Activated T-cell treated with anti-CD3 and anti-CD28 coated beads for 1 hour (primary cell): ENCODE measurements at regions not wholly inside any gene's neighbourhood (a gene's known extent, or its start where the extent isn't known, plus 50 kb on each side); places are given as distances from the start of the nearest gene placed in this dataset.

Source experiments
- DNase-seq: peaks from one replicate; pipeline ENCODE4 v3.0.0-alpha.2; 2020; ENCODE audit warnings: low read depth

GRCh38 chr16:79497606-79498350 lies 102.8 kb downstream of the MAF start:
- DNase-seq: no peak

- no peak for DNase-seq
Measured at GRCh38 chr16:79493911-79494310, 106.6 kb downstream of the MAF start.

DNA sequence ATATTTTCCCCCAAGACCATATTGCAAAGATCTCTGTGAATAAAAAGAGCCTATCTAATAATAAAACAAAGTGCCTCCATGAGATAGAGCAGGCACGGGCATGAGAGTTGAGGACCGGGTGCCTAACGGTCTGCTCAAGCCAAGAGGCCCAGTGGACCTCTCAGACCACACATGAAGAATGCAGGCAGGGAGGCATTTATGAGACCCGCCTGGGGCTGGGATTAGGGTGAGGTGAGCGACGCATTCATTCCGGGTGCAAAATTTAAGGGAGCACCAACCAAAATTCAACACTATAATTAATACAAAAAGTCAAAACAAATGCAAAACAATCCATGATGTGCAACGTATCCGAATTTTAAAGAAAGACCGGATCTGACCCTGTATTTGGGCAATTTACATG lies 108.5 kb downstream of the MAF start:
- DNase-seq: no peak

DNA sequence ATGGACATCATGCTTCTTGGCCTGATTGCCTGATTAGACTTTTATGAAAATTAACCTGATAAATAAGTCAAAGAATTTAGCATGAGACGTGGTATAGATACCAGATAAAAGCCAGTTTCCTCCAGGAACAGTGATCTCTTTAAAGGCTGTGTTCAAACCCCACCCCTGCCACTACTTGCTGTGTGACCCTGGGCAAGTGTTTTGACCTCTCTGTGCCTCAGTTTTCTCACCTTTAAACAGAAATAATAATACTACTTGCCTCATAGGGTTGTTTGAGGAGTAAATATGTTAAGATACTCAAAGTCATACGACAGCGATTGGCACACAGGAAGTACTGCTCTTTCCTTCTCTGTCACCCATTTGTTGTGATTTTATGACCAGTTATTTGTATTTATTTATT lies 115.5 kb downstream of the MAF start:
- no peak for DNase-seq

- no peak for DNase-seq
Measured at GRCh38 chr16:79484237-79484636, 116.3 kb downstream of the MAF start.

DNA sequence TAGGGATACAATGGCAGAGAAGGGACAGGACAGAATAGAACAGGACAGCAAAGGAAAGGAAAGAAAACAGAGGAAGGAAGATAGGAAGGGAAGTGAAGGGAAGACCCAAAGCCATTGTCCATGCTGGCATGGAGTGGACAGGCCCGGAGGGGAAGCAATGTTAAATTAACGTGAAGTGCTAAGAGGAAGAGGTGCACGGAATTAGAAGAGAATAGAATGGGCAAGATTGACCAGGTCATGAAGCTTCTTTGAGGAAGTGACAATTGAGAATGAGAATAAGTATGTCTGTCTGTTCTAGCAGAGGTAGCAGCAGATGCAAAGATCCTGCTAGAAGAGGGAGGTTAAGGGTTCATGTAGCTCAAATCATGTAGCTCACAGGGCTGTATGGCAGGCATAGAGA lies 117.2 kb downstream of the MAF start:
- no peak for DNase-seq

DNA sequence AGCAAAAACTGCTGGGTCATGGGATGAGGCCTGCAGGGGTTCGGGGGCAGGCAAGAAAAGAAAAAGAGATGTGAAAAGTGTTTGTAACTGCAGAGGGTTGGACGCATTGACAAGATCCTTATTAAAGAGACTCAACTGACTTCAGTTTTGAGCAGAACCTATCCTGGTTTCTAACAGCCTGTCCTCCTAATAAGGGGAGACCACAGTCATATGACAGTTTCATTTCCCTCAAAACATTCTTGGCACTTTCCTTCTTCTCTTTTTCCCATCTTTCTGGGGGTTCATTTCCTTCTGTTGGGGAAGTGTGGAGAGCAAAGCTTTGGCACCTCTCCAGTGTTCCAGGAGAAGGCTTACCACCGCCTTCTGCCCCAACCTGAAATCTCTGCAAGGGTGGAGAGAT lies 118.5 kb downstream of the MAF start:
- DNase-seq: no peak

GRCh38 chr16:79480929-79481328 lies 119.6 kb downstream of the MAF start:
- DNase-seq: no peak

DNA sequence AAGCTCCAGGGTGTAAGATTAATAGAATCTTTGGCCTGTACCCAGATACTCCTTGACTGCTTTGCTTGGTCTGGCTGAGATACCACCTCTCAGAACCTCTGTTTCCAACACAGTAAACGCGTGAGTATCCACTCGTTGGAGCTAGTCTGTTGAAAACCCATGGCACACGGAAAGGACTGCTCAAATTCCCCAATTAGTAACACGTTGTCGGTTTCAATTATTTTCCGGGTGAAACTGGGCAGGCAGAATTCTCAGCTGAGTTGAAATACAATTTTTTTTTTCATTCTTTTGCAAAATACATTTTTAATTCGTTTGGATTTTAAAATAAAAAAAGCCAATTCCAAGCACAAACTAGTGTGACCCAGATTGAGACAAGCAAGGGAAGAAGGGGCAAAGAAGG lies 120.5 kb downstream of the MAF start:
- no peak for DNase-seq

GRCh38 chr16:79476580-79476979 lies 124.0 kb downstream of the MAF start:
- DNase-seq: no peak

DNA sequence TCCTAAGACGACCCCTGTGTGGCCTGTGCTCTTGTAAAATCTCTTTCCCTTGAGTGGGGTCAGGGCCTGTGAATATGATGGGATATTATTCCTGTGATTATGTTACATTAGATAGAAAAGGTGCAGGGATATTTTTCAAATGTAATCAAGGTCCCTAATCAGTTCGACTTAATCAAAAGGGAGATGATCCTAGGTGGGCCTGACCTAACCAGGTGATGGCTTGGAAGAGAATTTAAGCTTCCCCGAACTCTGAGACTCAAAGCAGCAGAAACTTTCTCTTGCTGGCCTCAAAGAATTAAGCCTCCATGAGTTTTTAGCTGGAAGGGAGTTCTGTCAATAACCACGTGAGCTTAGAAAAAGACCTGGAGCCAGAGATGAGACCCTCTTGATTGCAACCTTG lies 124.7 kb downstream of the MAF start:
- DNase-seq: no peak

- DNase-seq: no peak
Measured at GRCh38 chr16:79473456-79473855, 127.1 kb downstream of the MAF start.

GRCh38 chr16:79472426-79472825 lies 128.1 kb downstream of the MAF start:
- no peak for DNase-seq

- DNase-seq: no peak
Measured at GRCh38 chr16:79469999-79470398, 130.5 kb downstream of the MAF start.

DNA sequence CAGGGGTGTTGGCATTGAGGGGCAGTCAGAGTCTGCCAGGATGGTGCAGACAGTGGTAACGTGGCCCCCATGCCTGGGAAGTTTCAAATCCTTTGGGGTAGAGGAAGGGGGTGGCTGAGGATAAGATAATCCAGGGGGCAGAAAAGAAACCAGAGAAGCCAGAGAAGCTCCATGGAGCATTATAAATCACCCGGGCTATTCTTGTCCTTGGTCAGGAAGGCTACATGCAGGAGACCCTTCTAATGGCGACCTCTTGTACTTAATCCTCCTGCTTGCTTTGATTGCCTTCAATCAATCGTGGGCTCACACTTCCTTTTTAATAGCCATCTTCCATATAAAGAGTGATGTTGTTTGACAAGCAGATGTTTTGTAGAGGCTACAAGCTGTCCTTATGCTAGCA lies 131.9 kb downstream of the MAF start:
- no peak for DNase-seq

DNA sequence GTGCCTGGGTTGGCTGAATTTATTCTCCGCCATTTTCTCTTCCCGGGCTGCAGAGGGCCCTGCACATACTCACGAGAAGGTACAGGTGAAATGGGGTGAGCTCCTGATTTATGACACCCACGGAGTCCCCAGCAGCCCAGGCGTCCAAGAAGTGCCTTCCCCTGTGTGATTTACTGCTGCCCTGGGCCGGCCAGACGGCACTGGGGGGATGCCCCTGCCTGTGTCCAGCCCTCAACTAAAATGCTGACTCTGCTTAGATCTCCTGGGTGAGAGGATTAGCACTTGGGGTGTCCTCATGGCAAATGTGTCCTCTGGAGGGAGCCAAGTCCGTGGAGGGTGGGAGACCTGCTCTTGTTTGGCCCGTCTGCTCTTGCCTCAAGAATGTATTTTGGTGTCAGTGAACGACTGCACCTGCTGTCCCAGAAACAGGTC lies 132.4 kb downstream of the MAF start:
- no peak for DNase-seq

DNA sequence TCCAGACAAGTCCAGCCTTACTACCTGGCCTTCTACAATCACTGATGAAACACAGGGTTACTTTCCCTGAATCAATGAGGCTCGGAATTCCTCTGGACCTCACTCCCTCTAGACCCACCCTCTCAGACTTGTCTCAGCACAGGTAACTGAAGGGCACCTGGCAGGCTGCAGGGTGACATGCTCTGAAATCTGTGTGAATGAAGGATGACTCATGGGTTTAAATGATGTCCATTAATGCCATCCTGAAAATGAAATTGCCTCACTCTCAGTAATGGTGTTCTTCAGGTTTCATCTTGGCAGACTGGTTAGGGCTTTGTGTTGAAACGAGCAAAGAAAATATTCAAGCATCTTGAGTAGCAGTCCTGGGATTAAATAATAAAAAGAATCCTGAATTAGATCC lies 134.4 kb downstream of the MAF start:
- DNase-seq: no peak

GRCh38 chr16:79463841-79464240 lies 136.7 kb downstream of the MAF start:
- DNase-seq: no peak

DNA sequence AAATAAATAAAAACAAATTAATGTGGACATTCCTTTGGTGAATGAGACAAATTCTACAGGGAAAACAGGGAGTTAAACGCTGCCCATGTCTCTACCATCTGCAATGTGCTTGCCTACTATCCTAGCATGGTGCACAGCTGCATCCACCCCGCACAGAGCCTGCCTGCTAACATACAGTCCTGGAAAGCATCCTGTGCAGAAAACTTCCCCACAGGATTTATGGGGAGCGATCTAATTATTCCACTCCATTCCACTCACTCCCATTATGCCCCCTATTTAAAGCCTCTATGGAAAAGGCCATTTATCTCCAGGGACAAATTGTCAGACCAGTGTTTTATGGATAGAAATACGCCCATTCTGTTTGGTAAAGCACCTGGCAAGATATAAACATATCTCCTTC lies 144.5 kb downstream of the MAF start:
- no peak for DNase-seq

DNA sequence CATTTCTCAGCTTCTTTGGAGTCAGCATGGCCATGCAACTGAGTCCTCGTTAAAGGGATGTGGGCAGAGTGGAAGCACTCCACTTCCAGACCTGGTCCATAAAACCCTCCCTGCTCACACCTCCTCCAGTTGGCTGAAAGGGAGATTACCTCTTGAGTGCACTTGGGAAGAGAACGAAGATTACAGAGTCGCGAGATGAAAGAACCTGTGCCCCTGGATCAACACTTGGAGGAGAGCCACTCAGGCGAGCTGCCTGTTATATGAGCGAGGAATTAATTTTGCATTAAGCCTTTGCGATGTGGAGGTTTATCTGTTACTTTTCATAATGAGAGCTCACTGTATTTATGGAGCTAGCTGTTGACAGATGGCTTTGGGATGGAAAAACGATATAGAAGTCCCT lies 147.9 kb downstream of the MAF start:
- no peak for DNase-seq

- no peak for DNase-seq
Measured at GRCh38 chr16:79451196-79451816, 149.2 kb downstream of the MAF start.

GRCh38 chr16:79449900-79450299 lies 150.6 kb downstream of the MAF start:
- no peak for DNase-seq

DNA sequence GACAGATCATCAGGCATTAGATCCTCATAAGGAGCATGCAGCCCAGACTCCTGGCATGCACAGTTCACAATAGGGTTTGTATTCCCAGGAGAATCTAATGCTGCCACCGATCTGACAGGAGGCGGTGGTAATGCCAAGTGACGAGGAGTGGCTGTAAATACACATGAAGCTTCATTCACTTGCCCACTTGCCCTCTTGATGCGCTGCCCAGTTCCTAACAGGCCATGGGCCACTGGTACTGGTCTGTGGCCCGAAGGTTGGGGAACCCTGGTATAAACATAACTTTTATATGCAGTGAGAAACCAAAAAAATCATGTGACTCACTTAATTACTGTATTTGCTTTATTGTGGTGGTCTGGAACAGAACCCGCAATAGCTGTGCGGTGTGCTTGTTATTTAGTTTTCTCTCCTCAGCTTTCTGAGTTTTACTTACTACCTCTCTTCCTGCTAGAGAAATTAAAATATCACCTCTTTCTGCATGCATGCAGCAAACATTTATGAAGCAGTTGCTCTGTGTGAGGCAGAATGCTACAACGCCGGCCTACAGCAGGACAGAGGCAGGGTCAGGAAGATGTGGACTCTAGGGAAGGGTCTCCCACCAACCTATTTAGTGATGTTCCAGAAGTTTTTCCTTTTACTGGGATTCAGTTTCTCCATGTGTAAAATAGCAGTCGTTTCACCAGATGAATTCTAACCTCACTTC lies 151.3 kb downstream of the MAF start:
- no peak for DNase-seq
